ENCODE measurements at regions not wholly inside any gene's neighbourhood (a gene's known extent, or its start where the extent isn't known, plus 50 kb on each side); places are given as distances from the start of the nearest gene placed in this dataset.

- Histone ChIP-seq H3K18ac (ENCODE audit: extremely low read depth, low read length) (no peak overlapping the region), H4K20me1 (replicated peaks in 1 of 2; ENCODE audit: control insufficient read depth in 1 of 2, insufficient read depth in 2 of 2, low read length in 2 of 2) (no peaks in the 10 kb centered on the region), H2BK12ac (ENCODE audit: low read depth, low read length) (no peak overlapping the region; the same call in 1 of the 2 replicates), H3K79me1 (ENCODE audit: low read depth, low read length) (no peaks in the 10 kb centered on the region), H3K23ac (ENCODE audit: insufficient read length) (no peak overlapping the region), H3K9me3 (ENCODE audit: insufficient read depth in 2 of 2, low read depth in 1 of 2, low read length in 1 of 2) (peaks cover 16 to 21% of the 10 kb centered on the region in 2 experiments), H4K5ac (ENCODE audit: insufficient read length, low read depth, low read length) (no peak overlapping the region), H2BK120ac (replicated peaks; ENCODE audit: low read depth, low read length) (no peak overlapping the region), H3K27ac (ENCODE audit: low read depth, low read length) (no peak overlapping the region), H2AFZ (ENCODE audit: low read length) (no peak overlapping the region), H2BK20ac (ENCODE audit: low read length) (no peak overlapping the region), H4K8ac (ENCODE audit: extremely low read depth, insufficient read depth, low read length) (no peak overlapping the region), H3K27me3 (replicated peaks in 1 of 4; ENCODE audit: control insufficient read depth in 3 of 4, extremely low read depth in 1 of 4, insufficient read depth in 3 of 4, low read length in 3 of 4) (no peaks in the 10 kb centered on the region), H4K91ac (replicated peaks; ENCODE audit: insufficient read length, low read length) (no peak overlapping the region), H2AK5ac (ENCODE audit: low read depth, low read length) (no peak overlapping the region), H3K36me3 (ENCODE audit: control insufficient read depth in 2 of 4, insufficient read depth in 4 of 4, low read length in 3 of 4) (no peaks in the 10 kb centered on the region), H3K23me2 (ENCODE audit: low read depth, low read length) (no peaks in the 10 kb centered on the region), H3K14ac (ENCODE audit: insufficient read length) (no peak overlapping the region), H3K4me1 (replicated peaks in 1 of 4; ENCODE audit: control insufficient read depth in 3 of 4, insufficient read depth in 4 of 4, low read length in 3 of 4) (peaks cover 0 to 4% (median 0%) of the 10 kb centered on the region in 4 experiments; a peak in 1 of 7 replicates), H3K79me2 (ENCODE audit: control insufficient read depth in 1 of 2, insufficient read depth in 2 of 2, low read length in 2 of 2) (no peaks in the 10 kb centered on the region), H2BK5ac (ENCODE audit: low read depth, low read length) (no peak overlapping the region), H3K4me3 (ENCODE audit: extremely low read depth in 1 of 4, insufficient read depth in 2 of 4, low read depth in 3 of 4, low read length in 4 of 4) (no peak overlapping the region), H3K4ac (replicated peaks; ENCODE audit: insufficient read length, low read depth, low read length) (no peak overlapping the region), H3K4me2 (ENCODE audit: insufficient read depth in 1 of 2, low read depth in 2 of 2, low read length in 2 of 2) (no peak overlapping the region), H3K9ac (replicated peaks in 1 of 4; ENCODE audit: extremely low read depth in 1 of 4, low read depth in 3 of 4, low read length in 3 of 4) (no peak overlapping the region), H3K56ac (replicated peaks; ENCODE audit: insufficient read length, low read depth, low read length) (no peak overlapping the region), H2BK15ac (ENCODE audit: low read length) (no peak overlapping the region)
- CTCF ChIA-PET (ENCODE audit: partially characterized antibody) = interaction anchor here (0.6 to 1.3 kb wide), 2 partner anchors 14 to 115 kb away, joined by 3 to 4 read pairs; no protein-coding TSS in a partner anchor
- FAIRE-seq (no peak), DNase-seq (ENCODE audit: low read depth in 1 of 2, low spot score in 2 of 2) (no peak)
- POLR2A ChIA-PET (ENCODE audit: partially characterized antibody) = no interaction called here
- 69% methylated on average over 3 of the region's 3 CpGs; no CpG with 5 or more reads in 1 of the 2 experiments for WGBS, 2 experiments (ENCODE audit: extremely low coverage in 1 of 2, insufficient coverage in 1 of 2, insufficient read length in 1 of 2, insufficient replicate concordance in 2 of 2, low coverage in 1 of 2, low lambda C conversion rate in 2 of 2, missing lambda C conversion rate in 1 of 2)
- TF ChIP-seq EGR1 (IDR thresholded peaks at IDR 0.05; ENCODE audit: borderline replicate concordance, low read depth, low read length) (no peak), E2F6 (IDR thresholded peaks at IDR 0.05) (no peak), CTBP2 (IDR thresholded peaks at IDR 0.05; ENCODE audit: borderline replicate concordance, insufficient read depth, insufficient read length, low read length) (no peak), KDM5A (IDR thresholded peaks at IDR 0.05; ENCODE audit: low read length) (no peak), SRF (IDR thresholded peaks at IDR 0.05; ENCODE audit: low read depth, low read length) (no peak), MAX (IDR thresholded peaks at IDR 0.05) (no peak), CEBPB (IDR thresholded peaks at IDR 0.05; ENCODE audit: low read depth, low read length) (no peak), RAD21 (IDR thresholded peaks at IDR 0.05 in 1 of 2, conservative IDR thresholded peaks at IDR 0.05 in 1 of 2; ENCODE audit: low read depth in 2 of 2, low read length in 2 of 2) (no peak), ZNF274 (IDR thresholded peaks at IDR 0.05; ENCODE audit: borderline replicate concordance, extremely low read depth, low read length) (no peak), RFX5 (IDR thresholded peaks at IDR 0.05; ENCODE audit: borderline replicate concordance, low read depth, low read length) (no peak), POLR2AphosphoS5 (IDR thresholded peaks at IDR 0.05; ENCODE audit: low read depth, low read length) (no peak), CBX8 (IDR thresholded peaks at IDR 0.05; ENCODE audit: borderline replicate concordance, low read depth, low read length) (no peak), YY1 (IDR thresholded peaks at IDR 0.05; ENCODE audit: low read depth, low read length) (no peak), SP1 (IDR thresholded peaks at IDR 0.05; ENCODE audit: low read depth, low read length) (no peak), BRCA1 (IDR thresholded peaks at IDR 0.05; ENCODE audit: low read depth, low read length) (no peak)
Observed at GRCh38 chr21:40931197-40931596, 84.2 kb upstream of the DSCAM start.

Measured in H1 (cell line).